Prostate gland (tissue), 2 donors: ENCODE measurements at regions not wholly inside any gene's neighbourhood (a gene's known extent, or its start where the extent isn't known, plus 50 kb on each side); places are given as distances from the start of the nearest gene placed in this dataset.

ENCODE experiments used
- CTCF ChIP-seq, 4 experiments: fragments of 200-600 bp in 2 of 4; fragments of 450-650 bp in 2 of 4; sonication (generic) in 2 of 4; IDR thresholded peaks; 1 replicate in 3 of 4; 2 replicates in 1 of 4; pipeline ENCODE4 v1.5.1; 2016 to 2019; ENCODE audit warnings: antibody characterized with exemption in 4 of 4, mild to moderate bottlenecking in 2 of 4, moderate library complexity in 2 of 4
- POLR2A ChIP-seq: fragments of 450-650 bp; IDR thresholded peaks from one replicate; pipeline ENCODE4 v1.6.1; 2016; ENCODE audit warnings: antibody characterized with exemption, mild to moderate bottlenecking

DNA sequence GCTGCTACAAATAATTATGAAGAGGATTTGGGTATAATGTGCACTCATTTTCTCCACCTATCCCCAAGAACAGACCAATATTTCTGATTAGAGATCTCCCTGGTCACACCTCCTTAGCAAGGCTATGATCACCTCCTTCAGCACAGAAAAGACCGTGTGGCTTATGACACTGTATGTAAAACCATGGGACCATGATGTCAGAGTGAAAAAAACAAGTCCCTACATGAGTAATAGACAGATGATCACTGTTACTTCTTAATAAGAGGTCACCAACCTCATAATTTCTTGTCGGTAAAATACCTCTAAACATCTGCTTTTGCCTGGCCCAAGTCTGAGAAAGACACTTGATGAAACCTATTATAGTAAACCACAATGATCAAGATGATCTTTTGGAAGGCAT lies 330.6 kb upstream of the F9 start:
- TF ChIP-seq CTCF (IDR thresholded peaks at IDR 0.05) (no peak), POLR2A (no peak)
